Activated CD8-positive, alpha-beta memory T cell treated with anti-CD3 and anti-CD28 coated beads for 36 hours (primary cell): ENCODE measurements at regions not wholly inside any gene's neighbourhood (a gene's known extent, or its start where the extent isn't known, plus 50 kb on each side); places are given as distances from the start of the nearest gene placed in this dataset.
"Not testable (repeated sequence)": the region's sequence is repeated elsewhere in the genome, so short reads cannot be mapped to it uniquely, and the experiment has no call there.

ENCODE experiments used
- CTCF ChIA-PET: fragments of 350-600 bp; sonication (Branson Sonifier 250); formaldehyde crosslinking; loops from one replicate; lab custom pipeline; 2021; ENCODE audit warnings: antibody characterized with exemption; lab: Charles Lee
- POLR2A ChIA-PET: fragments of 350-600 bp; sonication (Branson Sonifier 250); formaldehyde crosslinking; loops from one replicate; lab custom pipeline; 2021; ENCODE audit warnings: antibody characterized with exemption; lab: Charles Lee

GRCh38 chr21:27565364-27565763 lies 598.5 kb upstream of the ADAMTS5 start:
- CTCF ChIA-PET: no interaction called here
- POLR2A ChIA-PET: no interaction called here

- ChIA-PET CTCF (no interaction called here), POLR2A (no interaction called here)
Observed at GRCh38 chr21:27564684-27565301, 597.9 kb upstream of the ADAMTS5 start.

- ChIA-PET POLR2A (no interaction called here), CTCF (no interaction called here)
Observed at GRCh38 chr21:27562303-27562702, 595.4 kb upstream of the ADAMTS5 start.

GRCh38 chr21:27561116-27561515 lies 594.2 kb upstream of the ADAMTS5 start:
- ChIA-PET CTCF (interaction anchor here (0.7 kb wide), 1 partner anchor 23 kb away, joined by 4 read pairs; no protein-coding TSS in a partner anchor), POLR2A (no interaction called here)

GRCh38 chr21:27557356-27557755 lies 590.5 kb upstream of the ADAMTS5 start:
- POLR2A ChIA-PET: no interaction called here
- CTCF ChIA-PET: no interaction called here

- POLR2A ChIA-PET: no interaction called here
- CTCF ChIA-PET: no interaction called here
Observed at GRCh38 chr21:27555996-27556395, 589.1 kb upstream of the ADAMTS5 start.

GRCh38 chr21:27550287-27550686 lies 583.4 kb upstream of the ADAMTS5 start:
- ChIA-PET CTCF (no interaction called here), POLR2A (no interaction called here)

- POLR2A ChIA-PET: no interaction called here
Observed at GRCh38 chr21:27548486-27548885, 581.6 kb upstream of the ADAMTS5 start.

GRCh38 chr21:27545754-27546349 lies 579.0 kb upstream of the ADAMTS5 start:
- ChIA-PET CTCF (no interaction called here), POLR2A (no interaction called here)

More at GRCh38 chr21:27548486-27548885, 581.6 kb upstream of the ADAMTS5 start:
- CTCF ChIA-PET: no interaction called here

GRCh38 chr21:27542126-27542525 lies 575.2 kb upstream of the ADAMTS5 start:
- POLR2A ChIA-PET, CTCF ChIA-PET: not testable (repeated sequence)

GRCh38 chr21:27536319-27536718 lies 569.4 kb upstream of the ADAMTS5 start:
- ChIA-PET CTCF (no interaction called here), POLR2A (no interaction called here)

- ChIA-PET CTCF (no interaction called here), POLR2A (no interaction called here)
Observed at GRCh38 chr21:27535188-27535587, 568.3 kb upstream of the ADAMTS5 start.

GRCh38 chr21:27534206-27534605 lies 567.3 kb upstream of the ADAMTS5 start:
- ChIA-PET POLR2A (no interaction called here), CTCF (no interaction called here)

- CTCF ChIA-PET: no interaction called here
- POLR2A ChIA-PET: no interaction called here
Observed at GRCh38 chr21:27532076-27532475, 565.2 kb upstream of the ADAMTS5 start.

- POLR2A ChIA-PET: no interaction called here
- CTCF ChIA-PET: no interaction called here
Observed at GRCh38 chr21:27528697-27529096, 561.8 kb upstream of the ADAMTS5 start.

GRCh38 chr21:27526451-27526850 lies 559.6 kb upstream of the ADAMTS5 start:
- ChIA-PET CTCF (no interaction called here), POLR2A (no interaction called here)

- ChIA-PET POLR2A (no interaction called here), CTCF (no interaction called here)
Observed at GRCh38 chr21:27525780-27526179, 558.9 kb upstream of the ADAMTS5 start.

GRCh38 chr21:27519361-27519760 lies 552.5 kb upstream of the ADAMTS5 start:
- POLR2A ChIA-PET: no interaction called here

GRCh38 chr21:27517177-27517576 lies 550.3 kb upstream of the ADAMTS5 start:
- CTCF ChIA-PET, POLR2A ChIA-PET: not testable (repeated sequence)

More at GRCh38 chr21:27519361-27519760, 552.5 kb upstream of the ADAMTS5 start:
- CTCF ChIA-PET: no interaction called here

GRCh38 chr21:27515676-27516075 lies 548.8 kb upstream of the ADAMTS5 start:
- ChIA-PET POLR2A (no interaction called here), CTCF (no interaction called here)

GRCh38 chr21:27513825-27514224 lies 546.9 kb upstream of the ADAMTS5 start:
- ChIA-PET POLR2A (no interaction called here), CTCF (no interaction called here)
